ENCODE measurements at regions not wholly inside any gene's neighbourhood (a gene's known extent, or its start where the extent isn't known, plus 50 kb on each side); places are given as distances from the start of the nearest gene placed in this dataset.

DNA sequence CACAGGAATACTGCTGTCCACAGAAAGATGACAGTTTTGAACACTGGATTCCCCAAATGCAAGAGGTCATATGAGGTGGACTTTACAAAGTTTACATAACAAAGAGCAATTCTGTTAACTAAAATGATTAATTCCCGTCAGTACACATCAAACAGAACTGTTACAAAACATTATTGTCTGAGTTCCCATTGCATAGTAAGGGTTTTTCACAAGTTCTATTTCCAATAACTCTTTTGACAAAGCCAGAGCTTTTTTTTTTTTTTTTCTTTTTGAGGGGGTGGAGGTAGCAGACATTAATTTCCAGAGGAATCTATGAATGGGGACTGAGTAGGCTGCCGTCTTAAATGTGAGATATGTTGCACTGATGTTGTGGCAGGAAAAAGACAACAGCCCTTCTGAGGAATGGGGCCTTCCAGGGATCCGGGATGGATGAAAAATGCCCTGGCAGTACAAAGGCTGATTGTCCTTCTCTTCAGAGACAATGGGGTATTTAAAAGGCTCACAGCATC, 178.1 kb upstream of the KBTBD8 start (continued):
- TF ChIP-seq, protein P1, sequence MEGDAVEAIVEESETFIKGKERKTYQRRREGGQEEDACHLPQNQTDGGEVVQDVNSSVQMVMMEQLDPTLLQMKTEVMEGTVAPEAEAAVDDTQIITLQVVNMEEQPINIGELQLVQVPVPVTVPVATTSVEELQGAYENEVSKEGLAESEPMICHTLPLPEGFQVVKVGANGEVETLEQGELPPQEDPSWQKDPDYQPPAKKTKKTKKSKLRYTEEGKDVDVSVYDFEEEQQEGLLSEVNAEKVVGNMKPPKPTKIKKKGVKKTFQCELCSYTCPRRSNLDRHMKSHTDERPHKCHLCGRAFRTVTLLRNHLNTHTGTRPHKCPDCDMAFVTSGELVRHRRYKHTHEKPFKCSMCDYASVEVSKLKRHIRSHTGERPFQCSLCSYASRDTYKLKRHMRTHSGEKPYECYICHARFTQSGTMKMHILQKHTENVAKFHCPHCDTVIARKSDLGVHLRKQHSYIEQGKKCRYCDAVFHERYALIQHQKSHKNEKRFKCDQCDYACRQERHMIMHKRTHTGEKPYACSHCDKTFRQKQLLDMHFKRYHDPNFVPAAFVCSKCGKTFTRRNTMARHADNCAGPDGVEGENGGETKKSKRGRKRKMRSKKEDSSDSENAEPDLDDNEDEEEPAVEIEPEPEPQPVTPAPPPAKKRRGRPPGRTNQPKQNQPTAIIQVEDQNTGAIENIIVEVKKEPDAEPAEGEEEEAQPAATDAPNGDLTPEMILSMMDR (IDR thresholded peaks at IDR 0.05 in 2 of 3, conservative IDR thresholded peaks at IDR 0.05 in 1 of 3; ENCODE audit: borderline replicate concordance in 1 of 3, insufficient read depth in 1 of 3, low read depth in 2 of 3, low read length in 2 of 3) = no peak

DNA sequence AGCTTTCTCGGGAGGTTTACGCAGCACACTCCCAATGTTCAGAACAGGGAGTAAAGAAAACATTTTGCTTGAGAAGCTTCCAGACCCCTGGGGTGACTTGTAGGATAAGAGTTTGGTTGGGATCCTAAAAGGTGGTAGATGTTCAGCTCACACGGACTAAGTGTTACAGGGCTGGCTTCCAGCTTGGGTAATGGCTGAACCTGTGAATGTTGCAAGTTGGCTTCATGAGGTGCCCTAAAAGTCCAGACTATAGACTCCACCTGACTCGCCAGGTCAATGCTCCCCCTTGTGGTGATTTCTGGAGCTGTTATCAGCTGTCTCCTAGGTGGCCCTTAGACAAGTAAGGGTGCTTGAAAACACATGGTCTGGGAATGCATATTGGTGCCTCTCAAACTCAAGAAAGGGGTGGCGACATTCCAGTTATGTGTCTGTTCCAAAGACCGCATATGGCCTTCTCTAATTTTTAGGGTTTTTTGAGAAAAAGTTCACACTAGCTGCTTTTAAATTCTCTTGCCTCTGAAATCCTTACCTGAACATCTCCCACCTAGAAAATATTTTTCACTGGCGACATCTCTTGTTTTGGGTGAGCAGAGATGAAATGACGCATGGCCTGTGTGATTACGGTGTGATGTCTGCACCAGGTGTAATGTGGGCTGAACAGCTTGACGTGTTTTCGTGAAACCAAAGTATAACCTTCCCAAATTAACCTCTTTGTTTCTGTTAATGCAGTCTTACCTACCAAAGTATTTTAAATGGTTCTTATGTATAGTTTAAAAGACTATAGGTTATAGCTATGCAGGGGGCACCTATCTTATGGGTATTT, 175.7 kb upstream of the KBTBD8 start:
- H3K27me3 ChIP-seq (ENCODE audit: insufficient read depth, low read length) = peaks cover 22% of the 10 kb centered on the region
- H4K20me1 ChIP-seq (ENCODE audit: insufficient read depth) = no peaks in the 10 kb centered on the region
- intact Hi-C loops (cut with micrococcal nuclease) = loop anchor here (1.0 kb wide), 2 partner anchors 546 to 568 kb away; no protein-coding TSS in a partner anchor
- no peaks in the 10 kb centered on the region for H3K4me1 ChIP-seq (ENCODE audit: control insufficient read depth in 1 of 2, insufficient read depth in 2 of 2, low read length in 2 of 2)
- ATAC-seq = peak; percentile 99
- CTCF ChIA-PET = interaction anchor here (0.6 to 3.2 kb wide), 20 partner anchors 9 to 586 kb away, joined by 3 to 36 read pairs (median 4); partner anchors contain the start of gene KBTBD8
- no peaks in the 10 kb centered on the region for H3K9me3 ChIP-seq (ENCODE audit: control insufficient read depth in 1 of 2, insufficient read depth in 1 of 2, low read depth in 1 of 2, low read length in 2 of 2)
- peak; percentile 64 for DNase-seq (ENCODE audit: low read depth, low spot score)
- POLR2A ChIA-PET = interaction anchor here (0.8 kb wide), 1 partner anchor 571 kb away, joined by 4 read pairs; no protein-coding TSS in a partner anchor
- no peak overlapping the region for H3K27ac ChIP-seq (ENCODE audit: low read depth, low read length)
- H2AFZ ChIP-seq (ENCODE audit: low read depth, low read length, poor library complexity, severe bottlenecking) = no peak overlapping the region
- no peaks in the 10 kb centered on the region for H3K36me3 ChIP-seq (ENCODE audit: control insufficient read depth in 1 of 2, insufficient read depth in 2 of 2, low read length in 2 of 2)
- BruUV-seq (replicated peaks) = no TSS peak
- no peak overlapping the region for H3K9ac ChIP-seq (ENCODE audit: low read length)
- no peaks in the 10 kb centered on the region for H3K79me2 ChIP-seq (ENCODE audit: insufficient read depth, low read length)
- RAD21 ChIA-PET (ENCODE audit: low non-redundant PET in 1 of 2, low total read pairs in 2 of 2, uncharacterized antibody in 2 of 2, unreplicated experiment in 2 of 2) = interaction anchor here (0.6 to 1.0 kb wide), 3 partner anchors 102 to 546 kb away, joined by 3 to 5 read pairs (median 4); no protein-coding TSS in a partner anchor
- H3K4me2 ChIP-seq (ENCODE audit: low read length) = no peak overlapping the region
- H3K4me3 ChIP-seq (replicated peaks in 1 of 2; ENCODE audit: low read depth in 1 of 2, low read length in 2 of 2) = no peak overlapping the region
- no peaks in the 10 kb centered on the region for H3K9me2 ChIP-seq (ENCODE audit: insufficient read depth)
- TF ChIP-seq, protein P1 (IDR thresholded peaks at IDR 0.05 in 2 of 3, conservative IDR thresholded peaks at IDR 0.05 in 1 of 3; ENCODE audit: borderline replicate concordance in 1 of 3, insufficient read depth in 1 of 3, low read depth in 2 of 3, low read length in 2 of 3) = peak; percentile 62 to 90 (median 82); a peak in 5 of 6 replicates
- TF ChIP-seq, protein P2, sequence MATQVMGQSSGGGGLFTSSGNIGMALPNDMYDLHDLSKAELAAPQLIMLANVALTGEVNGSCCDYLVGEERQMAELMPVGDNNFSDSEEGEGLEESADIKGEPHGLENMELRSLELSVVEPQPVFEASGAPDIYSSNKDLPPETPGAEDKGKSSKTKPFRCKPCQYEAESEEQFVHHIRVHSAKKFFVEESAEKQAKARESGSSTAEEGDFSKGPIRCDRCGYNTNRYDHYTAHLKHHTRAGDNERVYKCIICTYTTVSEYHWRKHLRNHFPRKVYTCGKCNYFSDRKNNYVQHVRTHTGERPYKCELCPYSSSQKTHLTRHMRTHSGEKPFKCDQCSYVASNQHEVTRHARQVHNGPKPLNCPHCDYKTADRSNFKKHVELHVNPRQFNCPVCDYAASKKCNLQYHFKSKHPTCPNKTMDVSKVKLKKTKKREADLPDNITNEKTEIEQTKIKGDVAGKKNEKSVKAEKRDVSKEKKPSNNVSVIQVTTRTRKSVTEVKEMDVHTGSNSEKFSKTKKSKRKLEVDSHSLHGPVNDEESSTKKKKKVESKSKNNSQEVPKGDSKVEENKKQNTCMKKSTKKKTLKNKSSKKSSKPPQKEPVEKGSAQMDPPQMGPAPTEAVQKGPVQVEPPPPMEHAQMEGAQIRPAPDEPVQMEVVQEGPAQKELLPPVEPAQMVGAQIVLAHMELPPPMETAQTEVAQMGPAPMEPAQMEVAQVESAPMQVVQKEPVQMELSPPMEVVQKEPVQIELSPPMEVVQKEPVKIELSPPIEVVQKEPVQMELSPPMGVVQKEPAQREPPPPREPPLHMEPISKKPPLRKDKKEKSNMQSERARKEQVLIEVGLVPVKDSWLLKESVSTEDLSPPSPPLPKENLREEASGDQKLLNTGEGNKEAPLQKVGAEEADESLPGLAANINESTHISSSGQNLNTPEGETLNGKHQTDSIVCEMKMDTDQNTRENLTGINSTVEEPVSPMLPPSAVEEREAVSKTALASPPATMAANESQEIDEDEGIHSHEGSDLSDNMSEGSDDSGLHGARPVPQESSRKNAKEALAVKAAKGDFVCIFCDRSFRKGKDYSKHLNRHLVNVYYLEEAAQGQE (IDR thresholded peaks at IDR 0.05; ENCODE audit: low read depth) = no peak
- TF ChIP-seq ELF1 (IDR thresholded peaks at IDR 0.05; ENCODE audit: borderline replicate concordance, low read depth) = no peak
- no peak for TF ChIP-seq CBX3 (IDR thresholded peaks at IDR 0.05; ENCODE audit: low read depth)
- TF ChIP-seq ZNF274 (IDR thresholded peaks at IDR 0.05; ENCODE audit: low read depth, low read length) = no peak
- TF ChIP-seq EZH2 (IDR thresholded peaks at IDR 0.05) = no peak
- no peak for TF ChIP-seq POLR2AphosphoS5 (IDR thresholded peaks at IDR 0.05; ENCODE audit: low read depth, low read length)
- no peak for TF ChIP-seq SP1 (IDR thresholded peaks at IDR 0.05; ENCODE audit: low read depth)
- no peak for TF ChIP-seq POLR2A (IDR thresholded peaks at IDR 0.05; ENCODE audit: borderline replicate concordance, extremely low read depth, insufficient read depth, insufficient read length)
- TF ChIP-seq EGR1 (IDR thresholded peaks at IDR 0.05; ENCODE audit: low read depth) = no peak
- no peak for TF ChIP-seq JUND (IDR thresholded peaks at IDR 0.05)
- peak; percentile 63 for TF ChIP-seq RAD21 (IDR thresholded peaks at IDR 0.05; ENCODE audit: low read depth)
- TF ChIP-seq SRF (IDR thresholded peaks at IDR 0.05; ENCODE audit: low read depth) = no peak
- TF ChIP-seq EZH2phosphoT487 (IDR thresholded peaks at IDR 0.05; ENCODE audit: borderline replicate concordance) = no peak
- TF ChIP-seq ZFX (IDR thresholded peaks at IDR 0.05) = no peak
- TF ChIP-seq, protein P3, sequence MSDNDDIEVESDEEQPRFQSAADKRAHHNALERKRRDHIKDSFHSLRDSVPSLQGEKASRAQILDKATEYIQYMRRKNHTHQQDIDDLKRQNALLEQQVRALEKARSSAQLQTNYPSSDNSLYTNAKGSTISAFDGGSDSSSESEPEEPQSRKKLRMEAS (IDR thresholded peaks at IDR 0.05) = no peak

All from HCT116 (cell line).